Smooth muscle cell (in vitro differentiated cells): ENCODE measurements at regions not wholly inside any gene's neighbourhood (a gene's known extent, or its start where the extent isn't known, plus 50 kb on each side); places are given as distances from the start of the nearest gene placed in this dataset.

Experiments
- DNase-seq: peaks from one replicate; lab custom pipeline; 2025; ENCODE audit not compliant: unreplicated experiment; lab: John Stamatoyannopoulos, UW
- H2AFZ ChIP-seq: fragments of 200-600 bp; sonication (generic); 2 replicates; pipeline ENCODE4 v1.6.0; 2016; ENCODE audit warnings: antibody characterized with exemption, low read depth, mild to moderate bottlenecking
- H3F3A ChIP-seq: fragments of 200-600 bp; sonication (generic); 2 replicates; pipeline ENCODE4 v1.6.0; 2017; ENCODE audit warnings: antibody characterized with exemption, low read depth
- H3K27ac ChIP-seq: fragments of 200-600 bp; sonication (generic); 2 replicates; pipeline ENCODE4 v1.5.1; 2016; ENCODE audit warnings: low read depth, mild to moderate bottlenecking
- H3K27me3 ChIP-seq: fragments of 200-600 bp; sonication (generic); 2 replicates; pipeline ENCODE4 v1.6.1; 2016; ENCODE audit warnings: low read depth, mild to moderate bottlenecking
- H3K36me3 ChIP-seq: fragments of 200-600 bp; sonication (generic); 2 replicates; pipeline ENCODE4 v1.5.1; 2016; ENCODE audit warnings: low read depth
- H3K4me1 ChIP-seq: fragments of 200-600 bp; sonication (generic); 2 replicates; pipeline ENCODE4 v1.5.1; 2016; ENCODE audit warnings: low read depth
- H3K4me2 ChIP-seq: fragments of 200-600 bp; sonication (generic); 2 replicates; pipeline ENCODE4 v1.6.0; 2016; ENCODE audit warnings: mild to moderate bottlenecking
- H3K4me3 ChIP-seq: fragments of 200-600 bp; sonication (generic); 2 replicates; pipeline ENCODE4 v1.5.1; 2016; ENCODE audit warnings: mild to moderate bottlenecking
- H3K79me2 ChIP-seq: fragments of 200-600 bp; sonication (generic); 2 replicates; pipeline ENCODE4 v1.6.0; 2016; ENCODE audit warnings: low read depth, mild to moderate bottlenecking
- H3K9ac ChIP-seq: fragments of 200-600 bp; sonication (generic); 2 replicates; pipeline ENCODE4 v1.6.0; 2016; ENCODE audit warnings: low read depth
- H3K9me3 ChIP-seq: fragments of 200-600 bp; sonication (generic); replicated peaks from 2 replicates; pipeline ENCODE4 v1.5.1; 2016; ENCODE audit warnings: low read depth
- H4K20me1 ChIP-seq: fragments of 200-600 bp; sonication (generic); 2 replicates; pipeline ENCODE4 v1.6.0; 2016; ENCODE audit warnings: low read depth
- CTCF ChIP-seq: fragments of 200-600 bp; sonication (generic); IDR thresholded peaks from 2 replicates; pipeline ENCODE4 v1.5.1; 2017; ENCODE audit warnings: borderline replicate concordance, mild to moderate bottlenecking, antibody characterized with exemption; ENCODE audit not compliant: insufficient read depth, poor library complexity, severe bottlenecking
- WGBS: methylation state at CpG from one replicate; pipeline ENCODE4 v1.1.7; 2016; ENCODE audit warnings: low lambda C conversion rate; 5-methylcytosine and 5-hydroxymethylcytosine counted together

- H3K4me3 ChIP-seq, result no peak overlapping the region
- no peak overlapping the region for H2AFZ ChIP-seq
- no peaks in the 10 kb centered on the region for H3K4me1 ChIP-seq
- H3K9me3 ChIP-seq, result no peaks in the 10 kb centered on the region
- H3K36me3 ChIP-seq, result no peaks in the 10 kb centered on the region
- DNase-seq, result no peak
- WGBS, result 87% methylated on average over 1 of the region's 1 CpG
- no peaks in the 10 kb centered on the region for H4K20me1 ChIP-seq
- no peak for TF ChIP-seq CTCF
- H3K27me3 ChIP-seq, result no peaks in the 10 kb centered on the region
- H3K9ac ChIP-seq, result no peak overlapping the region
- no peak overlapping the region for H3K27ac ChIP-seq
- no peak overlapping the region for H3K4me2 ChIP-seq
- H3K79me2 ChIP-seq, result no peaks in the 10 kb centered on the region
- H3F3A ChIP-seq, result no peaks in the 10 kb centered on the region
These were observed 329.8 kb upstream of the PKN2 start for GRCh38 chr1:88354256-88354655.

- Histone ChIP-seq H3K79me2 (no peaks in the 10 kb centered on the region), H3K4me1 (no peaks in the 10 kb centered on the region), H3K9me3 (no peaks in the 10 kb centered on the region), H4K20me1 (no peaks in the 10 kb centered on the region), H3K27me3 (no peaks in the 10 kb centered on the region), H2AFZ (peak overlapping the region; percentile 15), H3K4me2 (no peak overlapping the region), H3F3A (no peaks in the 10 kb centered on the region), H3K27ac (no peak overlapping the region), H3K36me3 (no peaks in the 10 kb centered on the region), H3K9ac (no peak overlapping the region), H3K4me3 (no peak overlapping the region)
- no peak for DNase-seq
- WGBS, result 38% methylated on average over 2 of the region's 2 CpGs
- TF ChIP-seq CTCF, result no peak
These were observed 326.3 kb upstream of the PKN2 start for GRCh38 chr1:88357729-88358128.

- Histone ChIP-seq H3K4me3 (no peak overlapping the region), H3K36me3 (no peaks in the 10 kb centered on the region), H3K4me2 (no peak overlapping the region), H3K4me1 (no peaks in the 10 kb centered on the region), H3K27ac (no peak overlapping the region), H2AFZ (no peak overlapping the region), H4K20me1 (no peaks in the 10 kb centered on the region), H3F3A (no peaks in the 10 kb centered on the region), H3K9ac (no peak overlapping the region), H3K79me2 (no peaks in the 10 kb centered on the region), H3K27me3 (no peaks in the 10 kb centered on the region), H3K9me3 (no peaks in the 10 kb centered on the region)
- no peak for TF ChIP-seq CTCF
- WGBS, result 73% methylated on average over 4 of the region's 4 CpGs
- DNase-seq, result no peak
These were observed 312.5 kb upstream of the PKN2 start for GRCh38 chr1:88371436-88372023.

GRCh38 chr1:88375977-88376376 lies 308.1 kb upstream of the PKN2 start:
- H3K9ac ChIP-seq, result no peak overlapping the region
- no peak overlapping the region for H3K27ac ChIP-seq
- 75% methylated on average over 1 of the region's 1 CpG for WGBS
- H3K27me3 ChIP-seq, result no peaks in the 10 kb centered on the region
- no peak for DNase-seq
- H3K79me2 ChIP-seq, result no peaks in the 10 kb centered on the region
- no peaks in the 10 kb centered on the region for H3F3A ChIP-seq
- H2AFZ ChIP-seq, result no peak overlapping the region
- no peak overlapping the region for H3K4me3 ChIP-seq
- no peaks in the 10 kb centered on the region for H3K4me1 ChIP-seq
- no peaks in the 10 kb centered on the region for H3K9me3 ChIP-seq
- no peaks in the 10 kb centered on the region for H4K20me1 ChIP-seq
- no peak for TF ChIP-seq CTCF
- no peaks in the 10 kb centered on the region for H3K36me3 ChIP-seq
- no peak overlapping the region for H3K4me2 ChIP-seq
